ENCODE measurements at regions not wholly inside any gene's neighbourhood (a gene's known extent, or its start where the extent isn't known, plus 50 kb on each side); places are given as distances from the start of the nearest gene placed in this dataset. TPM values are rescaled to one million over a fixed set of nuclear protein-coding genes. Genes with fewer than 3 reads are reported as not detected.

- Mint-ChIP-seq H3K36me3 (no peaks in the 10 kb centered on the region), H3K27me3 (peaks cover 38% of the 10 kb centered on the region), H3K27ac (no peak overlapping the region), H3K4me3 (no peak overlapping the region), H3K9me3 (ENCODE audit: low read depth) (no peaks in the 10 kb centered on the region), H3K4me1 (no peaks in the 10 kb centered on the region)
- DNase-seq, result no peak
- CTCF ChIA-PET, result no interaction called here
- no peak for ATAC-seq
These were observed 72.3 kb downstream of the CMPK2 start for GRCh38 chr2:6793371-6793770.

DNA sequence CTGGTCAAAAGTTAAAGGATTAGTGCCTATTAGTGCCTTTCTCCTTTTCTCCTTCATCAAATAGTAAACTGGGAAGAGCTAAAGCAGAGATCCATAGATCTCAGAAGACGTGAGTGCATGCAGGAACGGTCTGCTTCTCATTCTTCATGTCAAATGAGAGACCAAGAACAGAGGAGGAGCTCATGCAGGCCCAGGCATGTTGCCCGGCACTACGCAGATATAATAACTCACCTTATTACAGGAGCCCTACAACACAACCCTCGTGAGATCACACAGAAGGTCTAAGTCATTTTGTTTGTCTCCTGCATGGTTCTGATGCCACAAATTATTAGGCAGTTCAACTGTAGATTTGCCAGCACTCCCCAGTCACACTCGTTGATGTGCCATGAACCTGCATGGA is 71.8 kb downstream of the CMPK2 start:
- no peaks in the 10 kb centered on the region for H3K4me1 Mint-ChIP-seq
- CTCF ChIA-PET, result no interaction called here
- no peaks in the 10 kb centered on the region for H3K9me3 Mint-ChIP-seq (ENCODE audit: low read depth)
- peaks cover 34% of the 10 kb centered on the region for H3K27me3 Mint-ChIP-seq
- ATAC-seq (no peak), DNase-seq (no peak)
- no peak overlapping the region for H3K27ac Mint-ChIP-seq
- H3K36me3 Mint-ChIP-seq, result no peaks in the 10 kb centered on the region
- no peak overlapping the region for H3K4me3 Mint-ChIP-seq

- no peaks in the 10 kb centered on the region for H3K9me3 Mint-ChIP-seq (ENCODE audit: low read depth)
- DNase-seq, result no peak
- CTCF ChIA-PET, result no interaction called here
- ATAC-seq, result no peak
- peaks cover 29% of the 10 kb centered on the region for H3K27me3 Mint-ChIP-seq
- H3K27ac Mint-ChIP-seq, result no peak overlapping the region
- no peaks in the 10 kb centered on the region for H3K36me3 Mint-ChIP-seq
- no peak overlapping the region for H3K4me3 Mint-ChIP-seq
- H3K4me1 Mint-ChIP-seq, result no peaks in the 10 kb centered on the region
These were observed 71.3 kb downstream of the CMPK2 start for GRCh38 chr2:6794448-6794847.

Small RNA genes lying in the stretch of these regions (microRNA-seq; reads per million reads assigned to microRNA genes)
- gene MIR7158 (not detected), gene MIR7515 (not detected)

Data from activated CD8-positive, alpha-beta memory T cell treated with anti-CD3 and anti-CD28 coated beads, Interleukin-2, amount 10 ng/mL, durations not matched to agents 7 days and 5 days (primary cell).